ENCODE measurements at regions not wholly inside any gene's neighbourhood (a gene's known extent, or its start where the extent isn't known, plus 50 kb on each side); places are given as distances from the start of the nearest gene placed in this dataset.

GRCh38 chr2:241994556-241995213, 125.2 kb downstream of the RTP5 start:
- no peak for TF ChIP-seq CTCF (IDR thresholded peaks at IDR 0.05; ENCODE audit: control extremely low read depth, extremely low read depth)

GRCh38 chr2:241996100-241996499, 126.6 kb downstream of the RTP5 start:
- no peak overlapping the region for H3K9ac ChIP-seq (ENCODE audit: insufficient read depth in 1 of 2, low read length in 2 of 2)
- TF ChIP-seq CTCF (IDR thresholded peaks at IDR 0.05; ENCODE audit: control extremely low read depth, extremely low read depth) = no peak
- 95 to 96% methylated on average over 13 of the region's 13 CpGs for WGBS, 2 donors
- no peak overlapping the region for H3K27ac ChIP-seq (ENCODE audit: low read depth in 1 of 2, low read length in 1 of 2)
- H3K4me3 ChIP-seq = no peak overlapping the region
- no peaks in the 10 kb centered on the region for H3K9me3 ChIP-seq (ENCODE audit: control insufficient read depth in 4 of 4, insufficient read depth in 3 of 4, low read length in 3 of 4)
- no peaks in the 10 kb centered on the region for H3K4me1 ChIP-seq (ENCODE audit: control insufficient read depth in 5 of 5, insufficient read depth in 5 of 5, low read length in 5 of 5)
- no peaks in the 10 kb centered on the region for H3K27me3 ChIP-seq (ENCODE audit: control insufficient read depth in 3 of 3, insufficient read depth in 3 of 3, low read length in 2 of 3)
- ATAC-seq (ENCODE audit: insufficient read depth, low FRiP score) (no peak), DNase-seq (no peak)
- peaks cover 0 to 2% (median 0%) of the 10 kb centered on the region in 4 donors for H3K36me3 ChIP-seq (ENCODE audit: control insufficient read depth in 4 of 4, insufficient read depth in 4 of 4, low read length in 4 of 4)

More at GRCh38 chr2:241994556-241995213, 125.2 kb downstream of the RTP5 start:
- H3K9me3 ChIP-seq (ENCODE audit: control insufficient read depth in 4 of 4, insufficient read depth in 3 of 4, low read length in 3 of 4) = peaks cover 0 to under 1% (median 0%) of the 10 kb centered on the region in 4 donors
- no peak for DNase-seq
- ATAC-seq (ENCODE audit: insufficient read depth, low FRiP score) = no peak
- no peaks in the 10 kb centered on the region for H3K27me3 ChIP-seq (ENCODE audit: control insufficient read depth in 3 of 3, insufficient read depth in 3 of 3, low read length in 2 of 3)
- H3K9ac ChIP-seq (ENCODE audit: insufficient read depth in 1 of 2, low read length in 2 of 2) = no peak overlapping the region
- no peak overlapping the region for H3K27ac ChIP-seq (ENCODE audit: low read depth in 1 of 2, low read length in 1 of 2)
- peaks cover 0 to 2% (median 0%) of the 10 kb centered on the region in 4 donors for H3K36me3 ChIP-seq (ENCODE audit: control insufficient read depth in 4 of 4, insufficient read depth in 4 of 4, low read length in 4 of 4)
- H3K4me1 ChIP-seq (ENCODE audit: control insufficient read depth in 5 of 5, insufficient read depth in 5 of 5, low read length in 5 of 5) = no peaks in the 10 kb centered on the region
- 82 to 92% methylated on average over 8 to 9 of the region's 9 CpGs for WGBS, 2 donors
- no peak overlapping the region for H3K4me3 ChIP-seq

GRCh38 chr2:241997017-241997416, 127.5 kb downstream of the RTP5 start:
- H3K9me3 ChIP-seq (ENCODE audit: control insufficient read depth in 4 of 4, insufficient read depth in 3 of 4, low read length in 3 of 4) = no peaks in the 10 kb centered on the region
- H3K36me3 ChIP-seq (ENCODE audit: control insufficient read depth in 4 of 4, insufficient read depth in 4 of 4, low read length in 4 of 4) = peaks cover 0 to 2% (median 0%) of the 10 kb centered on the region in 4 donors
- no peak for TF ChIP-seq CTCF (IDR thresholded peaks at IDR 0.05; ENCODE audit: control extremely low read depth, extremely low read depth)
- 92 to 93% methylated on average over 16 of the region's 16 CpGs for WGBS, 2 donors
- no peaks in the 10 kb centered on the region for H3K4me1 ChIP-seq (ENCODE audit: control insufficient read depth in 5 of 5, insufficient read depth in 5 of 5, low read length in 5 of 5)
- H3K27me3 ChIP-seq (ENCODE audit: control insufficient read depth in 3 of 3, insufficient read depth in 3 of 3, low read length in 2 of 3) = no peaks in the 10 kb centered on the region
- H3K27ac ChIP-seq (ENCODE audit: low read depth in 1 of 2, low read length in 1 of 2) = no peak overlapping the region
- H3K4me3 ChIP-seq = no peak overlapping the region
- ATAC-seq (ENCODE audit: insufficient read depth, low FRiP score) (no peak), DNase-seq (no peak)
- no peak overlapping the region for H3K9ac ChIP-seq (ENCODE audit: insufficient read depth in 1 of 2, low read length in 2 of 2)

GRCh38 chr2:241999184-241999583, 129.7 kb downstream of the RTP5 start:
- no peak for DNase-seq

More at GRCh38 chr2:241999184-241999583, 129.7 kb downstream of the RTP5 start:
- peaks cover 0 to 2% (median 0%) of the 10 kb centered on the region in 4 donors for H3K36me3 ChIP-seq (ENCODE audit: control insufficient read depth in 4 of 4, insufficient read depth in 4 of 4, low read length in 4 of 4)
- no peaks in the 10 kb centered on the region for H3K4me1 ChIP-seq (ENCODE audit: control insufficient read depth in 5 of 5, insufficient read depth in 5 of 5, low read length in 5 of 5)
- 83 to 84% methylated on average over 16 of the region's 16 CpGs for WGBS, 2 donors
- H3K27me3 ChIP-seq (ENCODE audit: control insufficient read depth in 3 of 3, insufficient read depth in 3 of 3, low read length in 2 of 3) = no peaks in the 10 kb centered on the region
- H3K27ac ChIP-seq (ENCODE audit: low read depth in 1 of 2, low read length in 1 of 2) = no peak overlapping the region
- no peak for TF ChIP-seq CTCF (IDR thresholded peaks at IDR 0.05; ENCODE audit: control extremely low read depth, extremely low read depth)
- H3K9me3 ChIP-seq (ENCODE audit: control insufficient read depth in 4 of 4, insufficient read depth in 3 of 4, low read length in 3 of 4) = no peaks in the 10 kb centered on the region
- no peak overlapping the region for H3K9ac ChIP-seq (ENCODE audit: insufficient read depth in 1 of 2, low read length in 2 of 2)
- no peak overlapping the region for H3K4me3 ChIP-seq
- ATAC-seq (ENCODE audit: insufficient read depth, low FRiP score) = no peak

Data from lung (tissue), 11 donors.